ENCODE measurements at regions not wholly inside any gene's neighbourhood (a gene's known extent, or its start where the extent isn't known, plus 50 kb on each side); places are given as distances from the start of the nearest gene placed in this dataset.

- H4K20me1 ChIP-seq (ENCODE audit: low read depth, low read length), result no peaks in the 10 kb centered on the region
- H3K27ac ChIP-seq (ENCODE audit: low read depth, low read length), result no peak overlapping the region
- no peak overlapping the region for H3K4me3 ChIP-seq (ENCODE audit: insufficient read depth, low read length, poor library complexity, severe bottlenecking)
- no peak for TF ChIP-seq EZH2phosphoT487 (conservative IDR thresholded peaks at IDR 0.05; ENCODE audit: low read length)
- no peak overlapping the region for H3K4me2 ChIP-seq (ENCODE audit: low read depth, low read length, poor library complexity, severe bottlenecking)
- H3F3A ChIP-seq (ENCODE audit: insufficient read depth), result no peaks in the 10 kb centered on the region
- H3K9ac ChIP-seq (ENCODE audit: low read length), result no peak overlapping the region
- H3K36me3 ChIP-seq (ENCODE audit: low read length), result no peaks in the 10 kb centered on the region
- no peaks in the 10 kb centered on the region for H3K27me3 ChIP-seq (ENCODE audit: low read length)
- H2AFZ ChIP-seq (ENCODE audit: low read depth, low read length, severe bottlenecking), result no peak overlapping the region
- H3K79me2 ChIP-seq (ENCODE audit: insufficient read depth, low read length), result no peaks in the 10 kb centered on the region
- H3K9me3 ChIP-seq (ENCODE audit: insufficient read depth, low read length), result no peaks in the 10 kb centered on the region
- no peaks in the 10 kb centered on the region for H3K9me2 ChIP-seq (replicated peaks; ENCODE audit: insufficient read depth, low read length)
These were observed 258.0 kb upstream of the KCND2 start for GRCh38 chr7:120014925-120015465.

GRCh38 chr7:120021085-120021484 is 251.9 kb upstream of the KCND2 start:
- Histone ChIP-seq H2AFZ (ENCODE audit: low read depth, low read length, severe bottlenecking) (no peak overlapping the region), H4K20me1 (ENCODE audit: low read depth, low read length) (no peaks in the 10 kb centered on the region), H3K79me2 (ENCODE audit: insufficient read depth, low read length) (no peaks in the 10 kb centered on the region), H3F3A (ENCODE audit: insufficient read depth) (no peaks in the 10 kb centered on the region), H3K27ac (ENCODE audit: low read depth, low read length) (no peak overlapping the region), H3K4me3 (ENCODE audit: insufficient read depth, low read length, poor library complexity, severe bottlenecking) (no peak overlapping the region), H3K36me3 (ENCODE audit: low read length) (no peaks in the 10 kb centered on the region), H3K9me2 (replicated peaks; ENCODE audit: insufficient read depth, low read length) (no peaks in the 10 kb centered on the region), H3K9ac (ENCODE audit: low read length) (no peak overlapping the region), H3K27me3 (ENCODE audit: low read length) (no peaks in the 10 kb centered on the region), H3K4me2 (ENCODE audit: low read depth, low read length, poor library complexity, severe bottlenecking) (no peak overlapping the region), H3K9me3 (ENCODE audit: insufficient read depth, low read length) (no peaks in the 10 kb centered on the region)
- TF ChIP-seq CTCF (IDR thresholded peaks at IDR 0.05; ENCODE audit: insufficient read depth, low read length, poor library complexity, severe bottlenecking), result no peak
- no peak for TF ChIP-seq EZH2phosphoT487 (conservative IDR thresholded peaks at IDR 0.05; ENCODE audit: low read length)

DNA sequence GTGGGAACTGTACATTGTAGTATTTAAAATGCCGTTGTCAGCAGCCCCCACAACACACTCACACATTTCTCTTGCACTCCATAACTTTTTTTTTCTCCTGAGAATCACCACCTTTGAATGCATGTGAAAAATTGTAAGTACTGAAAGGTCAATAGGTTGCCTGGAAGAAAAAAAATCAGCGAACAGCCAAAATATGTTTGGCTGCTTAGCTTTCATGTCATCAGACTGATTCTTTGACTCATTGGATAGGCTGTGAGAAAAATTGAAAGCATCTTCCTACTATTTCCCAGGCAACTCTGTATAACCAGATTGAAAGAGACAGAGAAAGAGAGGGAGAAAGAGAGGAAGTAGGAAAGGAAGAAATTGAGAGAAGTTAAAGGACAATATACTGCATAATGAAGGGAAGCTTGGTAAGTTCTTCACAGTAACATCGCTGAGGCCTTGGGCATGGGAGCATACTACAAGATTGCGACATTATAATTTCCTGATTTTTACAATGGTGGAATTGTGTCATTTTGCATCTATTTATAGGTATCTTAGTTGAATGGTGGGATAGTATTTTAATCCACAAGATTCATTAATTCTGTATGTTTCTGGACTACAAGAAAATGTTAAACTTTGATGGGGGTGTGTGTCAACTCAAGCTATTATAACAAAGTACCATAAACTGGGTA is 249.3 kb upstream of the KCND2 start:
- H3F3A ChIP-seq (ENCODE audit: insufficient read depth), result no peaks in the 10 kb centered on the region
- H3K9ac ChIP-seq (ENCODE audit: low read length), result no peak overlapping the region
- H2AFZ ChIP-seq (ENCODE audit: low read depth, low read length, severe bottlenecking), result no peak overlapping the region
- H3K4me3 ChIP-seq (ENCODE audit: insufficient read depth, low read length, poor library complexity, severe bottlenecking), result no peak overlapping the region
- H4K20me1 ChIP-seq (ENCODE audit: low read depth, low read length), result no peaks in the 10 kb centered on the region
- no peaks in the 10 kb centered on the region for H3K36me3 ChIP-seq (ENCODE audit: low read length)
- no peaks in the 10 kb centered on the region for H3K27me3 ChIP-seq (ENCODE audit: low read length)
- H3K27ac ChIP-seq (ENCODE audit: low read depth, low read length), result no peak overlapping the region
- no peak overlapping the region for H3K4me2 ChIP-seq (ENCODE audit: low read depth, low read length, poor library complexity, severe bottlenecking)
- no peaks in the 10 kb centered on the region for H3K9me3 ChIP-seq (ENCODE audit: insufficient read depth, low read length)
- H3K79me2 ChIP-seq (ENCODE audit: insufficient read depth, low read length), result no peaks in the 10 kb centered on the region
- H3K9me2 ChIP-seq (replicated peaks; ENCODE audit: insufficient read depth, low read length), result no peaks in the 10 kb centered on the region
- no peak for TF ChIP-seq CTCF (IDR thresholded peaks at IDR 0.05; ENCODE audit: insufficient read depth, low read length, poor library complexity, severe bottlenecking)
- TF ChIP-seq EZH2phosphoT487 (conservative IDR thresholded peaks at IDR 0.05; ENCODE audit: low read length), result no peak

- Histone ChIP-seq H3K9me2 (replicated peaks; ENCODE audit: insufficient read depth, low read length) (no peaks in the 10 kb centered on the region), H3K27ac (ENCODE audit: low read depth, low read length) (no peak overlapping the region), H3K9ac (ENCODE audit: low read length) (no peak overlapping the region), H3F3A (ENCODE audit: insufficient read depth) (no peaks in the 10 kb centered on the region), H3K4me2 (ENCODE audit: low read depth, low read length, poor library complexity, severe bottlenecking) (no peak overlapping the region), H4K20me1 (ENCODE audit: low read depth, low read length) (no peaks in the 10 kb centered on the region), H3K79me2 (ENCODE audit: insufficient read depth, low read length) (no peaks in the 10 kb centered on the region), H3K36me3 (ENCODE audit: low read length) (no peaks in the 10 kb centered on the region), H3K9me3 (ENCODE audit: insufficient read depth, low read length) (no peaks in the 10 kb centered on the region), H3K27me3 (ENCODE audit: low read length) (no peaks in the 10 kb centered on the region), H2AFZ (ENCODE audit: low read depth, low read length, severe bottlenecking) (no peak overlapping the region), H3K4me3 (ENCODE audit: insufficient read depth, low read length, poor library complexity, severe bottlenecking) (no peak overlapping the region)
- TF ChIP-seq EZH2phosphoT487 (conservative IDR thresholded peaks at IDR 0.05; ENCODE audit: low read length) (no peak), CTCF (IDR thresholded peaks at IDR 0.05; ENCODE audit: insufficient read depth, low read length, poor library complexity, severe bottlenecking) (no peak)
These were observed 244.3 kb upstream of the KCND2 start for GRCh38 chr7:120028636-120029035.
